B cell (primary cell): ENCODE measurements at regions not wholly inside any gene's neighbourhood (a gene's known extent, or its start where the extent isn't known, plus 50 kb on each side); places are given as distances from the start of the nearest gene placed in this dataset.

Experiments used
- ATAC-seq: fragments of 200-7000 bp; cut with Tn5 transposase; one replicate; pipeline ENCODE4 v1.10.0; 2021; ENCODE audit warnings: low read depth, mild to moderate bottlenecking, moderate number of reproducible peaks, moderate library complexity
- CTCF ChIA-PET: fragments of 350-600 bp; sonication (Branson Sonifier 250); formaldehyde crosslinking; loops from one replicate; lab custom pipeline; 2021; ENCODE audit warnings: antibody characterized with exemption, inconsistent platforms; lab: Charles Lee
- POLR2A ChIA-PET: fragments of 350-600 bp; sonication (Branson Sonifier 250); formaldehyde crosslinking; loops from one replicate; lab custom pipeline; 2021; ENCODE audit warnings: antibody characterized with exemption; lab: Charles Lee
- DNase-seq: peaks from one replicate; pipeline ENCODE4 v3.0.0; 2013
- H2AFZ ChIP-seq: 2 replicates; pipeline ENCODE4 v1.6.1; 2012; ENCODE audit warnings: mild to moderate bottlenecking, low read depth, low read length; ENCODE audit not compliant: insufficient read depth, poor library complexity, severe bottlenecking
- H3K27ac ChIP-seq, 2 donors: 1 replicate in 1 of 2; 2 replicates in 1 of 2; pipeline ENCODE4 v1.5.1; 2012 to 2013; ENCODE audit warnings: low read length in 2 of 2, mild to moderate bottlenecking in 2 of 2, moderate library complexity in 1 of 2
- H3K27me3 ChIP-seq, 4 experiments: fragments of 200-600 bp in 1 of 4; sonication (generic) in 1 of 4; replicated peaks in 1 of 4; 1 replicate in 2 of 4; 2 replicates in 2 of 4; pipeline versions ENCODE4 v1.6.1 to v1.7.0; 2013 to 2016; ENCODE audit warnings: low read length in 3 of 4, mild to moderate bottlenecking in 2 of 4, mixed read lengths in 1 of 4, moderate library complexity in 1 of 4; ENCODE audit not compliant: insufficient read depth in 4 of 4, control insufficient read depth in 3 of 4; ENCODE audit errors: control extremely low read depth in 1 of 4
- H3K36me3 ChIP-seq, 2 experiments: replicated peaks in 1 of 2; 1 replicate in 1 of 2; 2 replicates in 1 of 2; pipeline versions ENCODE4 v1.6.1 to v1.7.1; 2013; ENCODE audit warnings: low read length in 1 of 2; ENCODE audit not compliant: insufficient read depth in 2 of 2, control insufficient read depth in 1 of 2; ENCODE audit errors: control extremely low read depth in 1 of 2, extremely low read depth in 1 of 2
- H3K4me1 ChIP-seq, 2 donors: fragments of 200-600 bp in 1 of 2; sonication (generic) in 1 of 2; 1 replicate in 1 of 2; 2 replicates in 1 of 2; pipeline versions ENCODE4 v1.5.1 to v1.6.1; 2013 to 2017; ENCODE audit warnings: low read length in 2 of 2; ENCODE audit not compliant: control insufficient read depth in 2 of 2, insufficient read depth in 2 of 2
- H3K4me2 ChIP-seq: replicated peaks from 2 replicates; pipeline ENCODE3; 2012; ENCODE audit warnings: mild to moderate bottlenecking, low read depth, low read length; ENCODE audit not compliant: poor library complexity, severe bottlenecking
- H3K4me3 ChIP-seq, 5 experiments: fragments of 200-600 bp in 1 of 5; sonication (generic) in 1 of 5; 1 replicate in 3 of 5; 2 replicates in 2 of 5; pipeline versions ENCODE4 v1.5.1 to v1.7.0; 2011 to 2016; ENCODE audit warnings: low read length in 4 of 5, mild to moderate bottlenecking in 4 of 5, low read depth in 2 of 5, control low read depth in 1 of 5, moderate library complexity in 1 of 5; ENCODE audit not compliant: insufficient read depth in 1 of 5; ENCODE audit errors: control extremely low read depth in 1 of 5, extremely low read depth in 1 of 5
- H3K79me2 ChIP-seq: fragments of 200-600 bp; sonication (generic); one replicate; pipeline ENCODE4 v1.6.0; 2016; ENCODE audit warnings: low read length; ENCODE audit not compliant: control insufficient read depth, insufficient read depth
- H3K9ac ChIP-seq: fragments of 200-600 bp; sonication (generic); 2 replicates; pipeline ENCODE4 v1.6.1; 2017; ENCODE audit warnings: mild to moderate bottlenecking, low read length, moderate library complexity
- H3K9me3 ChIP-seq, 3 donors: one replicate each; pipeline versions ENCODE4 v1.6.1 to v1.7.1; 2013; ENCODE audit warnings: low read length in 2 of 3; ENCODE audit not compliant: control insufficient read depth in 2 of 3, insufficient read depth in 1 of 3; ENCODE audit errors: control extremely low read depth in 1 of 3
- H4K20me1 ChIP-seq: 2 replicates; pipeline ENCODE4 v1.6.0; 2012; ENCODE audit warnings: mild to moderate bottlenecking, low read length; ENCODE audit not compliant: insufficient read depth, control insufficient read depth, poor library complexity, severe bottlenecking
- H3K27ac Mint-ChIP-seq: one replicate; pipeline ENCODE4 v1.8.0; 2021; ENCODE audit warnings: mixed read lengths
- H3K27me3 Mint-ChIP-seq: one replicate; pipeline ENCODE4 v1.8.0; 2021; ENCODE audit warnings: mixed read lengths
- H3K4me1 Mint-ChIP-seq: one replicate; pipeline ENCODE4 v1.8.0; 2021; ENCODE audit warnings: mixed read lengths
- H3K4me3 Mint-ChIP-seq: one replicate; pipeline ENCODE4 v1.8.0; 2021; ENCODE audit warnings: mixed read lengths
- H3K9me3 Mint-ChIP-seq: one replicate; pipeline ENCODE4 v1.8.0; 2022; ENCODE audit warnings: mixed read lengths; ENCODE audit not compliant: insufficient read depth
- EZH2 ChIP-seq: IDR thresholded peaks from 2 replicates; pipeline ENCODE4 v1.6.1; 2012; ENCODE audit warnings: borderline replicate concordance, low read depth, mild to moderate bottlenecking, moderate library complexity, low read length; ENCODE audit not compliant: insufficient read depth, poor library complexity, severe bottlenecking
- WGBS: methylation state at CpG from one replicate; pipeline ENCODE4 v1.1.5; 2013; ENCODE audit warnings: missing lambda C conversion rate; ENCODE audit not compliant: insufficient coverage; 5-methylcytosine and 5-hydroxymethylcytosine counted together
- intact Hi-C: fragments of 100-400 bp; cut with micrococcal nuclease; formaldehyde crosslinking; loops from one replicate; pipeline ENCODE4 v1.10.0; 2022
- TF ChIP-seq, protein P1 (sequence below): fragments of 200-600 bp; IDR thresholded peaks from one replicate; pipeline ENCODE4 v1.8.0; 2022; ENCODE audit warnings: antibody characterized with exemption, mild to moderate bottlenecking

DNA sequence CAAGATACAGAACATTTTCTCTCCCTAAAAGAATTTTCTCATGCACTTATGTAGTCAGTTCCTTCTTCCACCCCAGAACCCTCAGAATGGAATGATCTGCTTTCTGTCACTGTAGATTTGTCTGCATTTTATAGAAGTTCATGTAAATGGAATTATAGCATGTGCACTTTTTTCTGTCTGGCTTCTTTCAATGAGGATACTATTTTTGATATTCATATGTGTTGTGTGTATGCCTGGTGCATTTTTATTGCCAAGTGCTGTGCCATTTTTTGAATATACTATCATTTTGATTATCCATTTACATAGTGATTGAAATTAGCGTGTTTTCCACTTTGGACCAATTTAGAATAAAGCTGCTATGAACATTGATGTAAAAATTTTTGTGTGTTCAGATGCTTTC lies 156.6 kb upstream of the ALCAM start:
- ChIA-PET POLR2A (no interaction called here), CTCF (no interaction called here)
- Histone ChIP-seq H3K9ac (no peak overlapping the region), H3K79me2 (no peaks in the 10 kb centered on the region), H3K36me3 (no peaks in the 10 kb centered on the region), H3K27ac (no peak overlapping the region), H3K4me2 (no peak overlapping the region), H3K27me3 (no peaks in the 10 kb centered on the region), H3K4me3 (no peak overlapping the region), H3K9me3 (no peaks in the 10 kb centered on the region), H2AFZ (no peak overlapping the region), H4K20me1 (no peaks in the 10 kb centered on the region), H3K4me1 (no peaks in the 10 kb centered on the region)
- no peaks in the 10 kb centered on the region for H3K9me3 Mint-ChIP-seq
- no peak overlapping the region for H3K4me3 Mint-ChIP-seq
- H3K27me3 Mint-ChIP-seq: no peaks in the 10 kb centered on the region
- ATAC-seq (no peak), DNase-seq (no peak)
- TF ChIP-seq EZH2: no peak
- TF ChIP-seq, protein P1, sequence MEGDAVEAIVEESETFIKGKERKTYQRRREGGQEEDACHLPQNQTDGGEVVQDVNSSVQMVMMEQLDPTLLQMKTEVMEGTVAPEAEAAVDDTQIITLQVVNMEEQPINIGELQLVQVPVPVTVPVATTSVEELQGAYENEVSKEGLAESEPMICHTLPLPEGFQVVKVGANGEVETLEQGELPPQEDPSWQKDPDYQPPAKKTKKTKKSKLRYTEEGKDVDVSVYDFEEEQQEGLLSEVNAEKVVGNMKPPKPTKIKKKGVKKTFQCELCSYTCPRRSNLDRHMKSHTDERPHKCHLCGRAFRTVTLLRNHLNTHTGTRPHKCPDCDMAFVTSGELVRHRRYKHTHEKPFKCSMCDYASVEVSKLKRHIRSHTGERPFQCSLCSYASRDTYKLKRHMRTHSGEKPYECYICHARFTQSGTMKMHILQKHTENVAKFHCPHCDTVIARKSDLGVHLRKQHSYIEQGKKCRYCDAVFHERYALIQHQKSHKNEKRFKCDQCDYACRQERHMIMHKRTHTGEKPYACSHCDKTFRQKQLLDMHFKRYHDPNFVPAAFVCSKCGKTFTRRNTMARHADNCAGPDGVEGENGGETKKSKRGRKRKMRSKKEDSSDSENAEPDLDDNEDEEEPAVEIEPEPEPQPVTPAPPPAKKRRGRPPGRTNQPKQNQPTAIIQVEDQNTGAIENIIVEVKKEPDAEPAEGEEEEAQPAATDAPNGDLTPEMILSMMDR: no peak
- H3K27ac Mint-ChIP-seq: no peak overlapping the region
- H3K4me1 Mint-ChIP-seq: no peaks in the 10 kb centered on the region
- WGBS: no CpG with 5 or more reads among the region's 1 CpG
- intact Hi-C loops: no loop called here

DNA sequence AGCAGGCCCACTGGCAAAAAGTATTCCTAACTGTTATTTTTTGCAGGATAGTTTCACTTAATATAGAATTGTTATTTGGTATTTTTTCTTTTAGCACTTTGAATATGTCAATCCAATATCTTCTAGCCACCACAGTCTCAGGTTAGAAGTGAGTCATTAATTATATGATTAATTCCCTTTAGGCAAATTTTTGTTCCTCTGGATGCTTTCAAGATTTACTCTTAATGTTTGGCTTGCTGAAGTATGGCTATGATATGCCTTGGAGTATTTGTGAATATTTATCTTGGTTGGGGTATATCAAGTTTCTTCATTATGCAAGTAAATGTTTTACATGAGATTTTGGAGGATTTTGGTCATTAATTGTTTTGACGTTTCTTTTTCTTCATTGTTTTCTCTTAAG lies 152.1 kb upstream of the ALCAM start:
- Mint-ChIP-seq H3K27ac (no peak overlapping the region), H3K4me1 (no peaks in the 10 kb centered on the region), H3K4me3 (no peak overlapping the region), H3K27me3 (peaks cover 4% of the 10 kb centered on the region), H3K9me3 (no peaks in the 10 kb centered on the region)
- Histone ChIP-seq H3K79me2 (no peaks in the 10 kb centered on the region), H3K27me3 (no peaks in the 10 kb centered on the region), H3K27ac (no peak overlapping the region), H3K4me1 (no peaks in the 10 kb centered on the region), H3K9me3 (no peaks in the 10 kb centered on the region), H4K20me1 (no peaks in the 10 kb centered on the region), H2AFZ (no peak overlapping the region), H3K36me3 (no peaks in the 10 kb centered on the region), H3K4me2 (no peak overlapping the region), H3K9ac (no peak overlapping the region), H3K4me3 (no peak overlapping the region)
- DNase-seq: no peak
- CTCF ChIA-PET: no interaction called here
- intact Hi-C loops: no loop called here
- TF ChIP-seq EZH2: no peak
- TF ChIP-seq, protein P1: no peak
- POLR2A ChIA-PET: no interaction called here
- WGBS: no CpG with 5 or more reads among the region's 1 CpG
- ATAC-seq: no peak
